A549 (cell line): ENCODE measurements at regions not wholly inside any gene's neighbourhood (a gene's known extent, or its start where the extent isn't known, plus 50 kb on each side); places are given as distances from the start of the nearest gene placed in this dataset.

Experiments
- CTCF ChIP-seq: fragments of >200 bp; sonication (Bioruptor Twin); formaldehyde crosslinking; IDR thresholded peaks from 3 replicates; pipeline ENCODE4 v1.5.1; 2016
- MAX ChIP-seq: IDR thresholded peaks from 2 replicates; pipeline ENCODE4 v1.6.1; 2012
- MAZ ChIP-seq: fragments of 150-350 bp; IDR thresholded peaks from 2 replicates; pipeline ENCODE4 v1.6.1; 2014; ENCODE audit warnings: antibody characterized with exemption, low read depth, low read length, borderline replicate concordance
- REST ChIP-seq: fragments of 200-600 bp; sonication (generic); IDR thresholded peaks from 2 replicates; pipeline ENCODE4 v1.6.1; 2016; ENCODE audit warnings: antibody characterized with exemption, mild to moderate bottlenecking, moderate library complexity

GRCh38 chr13:64160479-64160878 lies 2744.8 kb upstream of the PCDH20 start:
- TF ChIP-seq MAX, result no peak
- TF ChIP-seq REST, result no peak
- no peak for TF ChIP-seq CTCF
- TF ChIP-seq MAZ, result no peak
